ENCODE measurements at regions not wholly inside any gene's neighbourhood (a gene's known extent, or its start where the extent isn't known, plus 50 kb on each side); places are given as distances from the start of the nearest gene placed in this dataset.

DNA sequence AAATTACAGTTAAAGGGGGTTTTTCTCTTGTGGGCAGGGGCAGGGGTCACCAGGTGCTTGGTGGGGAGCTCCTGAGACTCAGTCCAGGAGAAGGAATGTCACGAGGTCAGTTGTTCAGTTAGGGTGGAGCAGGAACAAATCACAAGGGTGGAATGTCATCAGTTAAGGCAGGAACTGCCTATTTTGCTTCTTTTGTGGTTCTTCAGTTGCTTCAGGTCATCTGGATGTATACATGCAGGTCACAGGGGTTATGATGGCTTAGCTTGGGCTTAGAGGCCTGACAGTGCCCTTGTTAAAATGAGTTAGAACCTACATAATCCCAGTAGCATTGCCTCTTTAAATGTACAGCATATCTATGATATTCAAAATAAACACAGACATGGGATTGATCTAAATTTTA lies 120.2 kb upstream of the CHD2 start:
- TF ChIP-seq MAX (IDR thresholded peaks at IDR 0.05; ENCODE audit: insufficient read depth, insufficient read length): no peak
- TF ChIP-seq, protein P1, sequence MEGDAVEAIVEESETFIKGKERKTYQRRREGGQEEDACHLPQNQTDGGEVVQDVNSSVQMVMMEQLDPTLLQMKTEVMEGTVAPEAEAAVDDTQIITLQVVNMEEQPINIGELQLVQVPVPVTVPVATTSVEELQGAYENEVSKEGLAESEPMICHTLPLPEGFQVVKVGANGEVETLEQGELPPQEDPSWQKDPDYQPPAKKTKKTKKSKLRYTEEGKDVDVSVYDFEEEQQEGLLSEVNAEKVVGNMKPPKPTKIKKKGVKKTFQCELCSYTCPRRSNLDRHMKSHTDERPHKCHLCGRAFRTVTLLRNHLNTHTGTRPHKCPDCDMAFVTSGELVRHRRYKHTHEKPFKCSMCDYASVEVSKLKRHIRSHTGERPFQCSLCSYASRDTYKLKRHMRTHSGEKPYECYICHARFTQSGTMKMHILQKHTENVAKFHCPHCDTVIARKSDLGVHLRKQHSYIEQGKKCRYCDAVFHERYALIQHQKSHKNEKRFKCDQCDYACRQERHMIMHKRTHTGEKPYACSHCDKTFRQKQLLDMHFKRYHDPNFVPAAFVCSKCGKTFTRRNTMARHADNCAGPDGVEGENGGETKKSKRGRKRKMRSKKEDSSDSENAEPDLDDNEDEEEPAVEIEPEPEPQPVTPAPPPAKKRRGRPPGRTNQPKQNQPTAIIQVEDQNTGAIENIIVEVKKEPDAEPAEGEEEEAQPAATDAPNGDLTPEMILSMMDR (IDR thresholded peaks at IDR 0.05; ENCODE audit: extremely low read depth in 1 of 2, insufficient read depth in 1 of 2, low read depth in 1 of 2, low read length in 2 of 2): no peak
- TF ChIP-seq EZH2 (IDR thresholded peaks at IDR 0.05; ENCODE audit: borderline replicate concordance, low read depth, low read length, severe bottlenecking): no peak
